ENCODE measurements at regions not wholly inside any gene's neighbourhood (a gene's known extent, or its start where the extent isn't known, plus 50 kb on each side); places are given as distances from the start of the nearest gene placed in this dataset.

DNA sequence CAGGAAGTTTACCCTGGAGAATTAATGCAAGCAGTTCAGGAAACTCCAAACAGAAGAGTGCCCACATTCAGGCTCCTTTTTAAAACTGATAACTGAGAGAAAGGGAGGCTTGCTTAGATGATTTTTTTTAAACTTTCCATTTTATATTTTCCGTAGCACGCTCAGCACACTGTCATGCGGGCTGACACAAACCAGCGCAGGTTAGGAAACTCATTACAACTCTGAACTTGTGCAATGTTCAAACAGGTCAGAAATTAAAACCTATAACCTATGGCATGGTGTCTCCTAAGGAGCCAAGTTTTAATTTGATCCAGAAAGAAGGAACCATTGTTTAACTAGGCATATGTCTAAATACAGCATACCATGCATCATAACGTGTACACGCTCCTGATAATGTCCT, 117.7 kb upstream of the SMIM21 start:
- Histone ChIP-seq H3K27ac (ENCODE audit: low read depth in 1 of 2, low read length in 2 of 2) (no peak overlapping the region), H3K9me3 (ENCODE audit: control insufficient read depth in 1 of 2, insufficient read depth in 1 of 2, low read length in 2 of 2) (peaks cover 0 to 4% of the 10 kb centered on the region in 2 experiments), H3K36me3 (ENCODE audit: insufficient read depth, low read length) (no peaks in the 10 kb centered on the region), H3K4me1 (ENCODE audit: insufficient read depth, low read length) (no peaks in the 10 kb centered on the region), H3K4me3 (ENCODE audit: low read length) (no peak overlapping the region), H3K27me3 (ENCODE audit: control insufficient read depth in 1 of 2, insufficient read depth in 2 of 2, low read length in 2 of 2) (no peaks in the 10 kb centered on the region)
- no peak for ATAC-seq (ENCODE audit: poor library complexity)
- TF ChIP-seq, protein P1, sequence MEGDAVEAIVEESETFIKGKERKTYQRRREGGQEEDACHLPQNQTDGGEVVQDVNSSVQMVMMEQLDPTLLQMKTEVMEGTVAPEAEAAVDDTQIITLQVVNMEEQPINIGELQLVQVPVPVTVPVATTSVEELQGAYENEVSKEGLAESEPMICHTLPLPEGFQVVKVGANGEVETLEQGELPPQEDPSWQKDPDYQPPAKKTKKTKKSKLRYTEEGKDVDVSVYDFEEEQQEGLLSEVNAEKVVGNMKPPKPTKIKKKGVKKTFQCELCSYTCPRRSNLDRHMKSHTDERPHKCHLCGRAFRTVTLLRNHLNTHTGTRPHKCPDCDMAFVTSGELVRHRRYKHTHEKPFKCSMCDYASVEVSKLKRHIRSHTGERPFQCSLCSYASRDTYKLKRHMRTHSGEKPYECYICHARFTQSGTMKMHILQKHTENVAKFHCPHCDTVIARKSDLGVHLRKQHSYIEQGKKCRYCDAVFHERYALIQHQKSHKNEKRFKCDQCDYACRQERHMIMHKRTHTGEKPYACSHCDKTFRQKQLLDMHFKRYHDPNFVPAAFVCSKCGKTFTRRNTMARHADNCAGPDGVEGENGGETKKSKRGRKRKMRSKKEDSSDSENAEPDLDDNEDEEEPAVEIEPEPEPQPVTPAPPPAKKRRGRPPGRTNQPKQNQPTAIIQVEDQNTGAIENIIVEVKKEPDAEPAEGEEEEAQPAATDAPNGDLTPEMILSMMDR (IDR thresholded peaks at IDR 0.05) = no peak
- Mint-ChIP-seq H3K4me1 (ENCODE audit: low read depth) (no peaks in the 10 kb centered on the region), H3K27ac (no peak overlapping the region), H3K9me3 (no peaks in the 10 kb centered on the region), H3K36me3 (ENCODE audit: low read depth) (no peaks in the 10 kb centered on the region), H3K27me3 (peaks cover 46% of the 10 kb centered on the region), H3K4me3 (no peak overlapping the region)
- DNase-seq = no peak
- ChIA-PET POLR2A (no interaction called here), CTCF (no interaction called here)
- intact Hi-C loops (cut with DNase I, micrococcal nuclease) = no loop called here

DNA sequence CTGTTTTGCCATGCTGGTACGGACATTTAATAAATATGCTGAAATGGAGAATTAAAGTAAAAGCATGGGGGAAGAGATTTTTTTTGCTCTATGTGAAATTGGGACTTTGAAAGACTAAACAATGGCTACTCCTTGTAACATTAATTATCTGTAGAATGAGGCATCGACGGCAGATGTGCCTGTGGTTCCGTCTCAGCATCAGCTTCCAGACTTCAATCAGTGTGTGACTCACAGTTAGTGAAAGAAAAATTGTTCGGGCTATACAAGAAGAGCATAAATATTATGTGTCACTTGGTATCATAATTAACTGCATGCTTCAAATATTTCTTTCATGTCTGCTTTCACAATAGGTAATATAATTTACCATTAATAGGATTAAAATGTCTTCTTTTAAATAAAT, 117.0 kb upstream of the SMIM21 start:
- TF ChIP-seq, protein P1 (IDR thresholded peaks at IDR 0.05) = no peak
- Histone ChIP-seq H3K9me3 (ENCODE audit: control insufficient read depth in 1 of 2, insufficient read depth in 1 of 2, low read length in 2 of 2) (peaks cover 0 to 4% of the 10 kb centered on the region in 2 experiments), H3K36me3 (ENCODE audit: insufficient read depth, low read length) (no peaks in the 10 kb centered on the region), H3K4me1 (ENCODE audit: insufficient read depth, low read length) (no peaks in the 10 kb centered on the region), H3K27me3 (ENCODE audit: control insufficient read depth in 1 of 2, insufficient read depth in 2 of 2, low read length in 2 of 2) (no peaks in the 10 kb centered on the region), H3K4me3 (ENCODE audit: low read length) (no peak overlapping the region), H3K27ac (ENCODE audit: low read depth in 1 of 2, low read length in 2 of 2) (no peak overlapping the region)
- Mint-ChIP-seq H3K27ac (no peak overlapping the region), H3K9me3 (no peaks in the 10 kb centered on the region), H3K4me3 (no peak overlapping the region), H3K27me3 (peaks cover 39% of the 10 kb centered on the region), H3K4me1 (ENCODE audit: low read depth) (no peaks in the 10 kb centered on the region), H3K36me3 (ENCODE audit: low read depth) (no peaks in the 10 kb centered on the region)
- intact Hi-C loops (cut with DNase I, micrococcal nuclease) = no loop called here
- CTCF ChIA-PET = no interaction called here
- DNase-seq = no peak
- POLR2A ChIA-PET = no interaction called here
- ATAC-seq (ENCODE audit: poor library complexity) = no peak

DNA sequence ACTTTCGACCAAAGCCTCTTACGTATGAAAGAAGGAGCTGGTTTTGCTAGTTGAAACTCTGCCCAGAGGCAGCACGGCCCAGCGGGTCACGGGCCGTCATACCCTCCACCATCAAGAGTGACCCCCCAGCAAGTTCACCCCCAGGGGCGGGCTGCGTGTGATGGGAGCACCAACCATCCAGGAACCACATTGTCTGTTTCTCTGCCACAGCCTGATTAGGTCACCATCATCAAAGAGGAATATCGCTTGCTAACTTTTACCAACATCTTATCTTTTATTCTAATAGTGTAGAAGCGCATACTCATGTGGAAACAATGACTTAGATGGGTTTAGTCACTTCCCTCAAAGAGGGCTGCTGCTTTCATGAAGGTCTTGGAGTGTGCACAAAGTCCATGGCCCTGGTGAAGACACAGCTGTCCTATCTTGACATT, 116.6 kb upstream of the SMIM21 start:
- CTCF ChIA-PET = no interaction called here
- Histone ChIP-seq H3K4me1 (ENCODE audit: insufficient read depth, low read length) (no peaks in the 10 kb centered on the region), H3K9me3 (ENCODE audit: control insufficient read depth in 1 of 2, insufficient read depth in 1 of 2, low read length in 2 of 2) (peaks cover 0 to 4% of the 10 kb centered on the region in 2 experiments), H3K27me3 (ENCODE audit: control insufficient read depth in 1 of 2, insufficient read depth in 2 of 2, low read length in 2 of 2) (no peaks in the 10 kb centered on the region), H3K36me3 (ENCODE audit: insufficient read depth, low read length) (no peaks in the 10 kb centered on the region), H3K27ac (ENCODE audit: low read depth in 1 of 2, low read length in 2 of 2) (no peak overlapping the region), H3K4me3 (ENCODE audit: low read length) (no peak overlapping the region)
- Mint-ChIP-seq H3K4me1 (ENCODE audit: low read depth) (no peaks in the 10 kb centered on the region), H3K36me3 (ENCODE audit: low read depth) (no peaks in the 10 kb centered on the region), H3K9me3 (no peaks in the 10 kb centered on the region), H3K27me3 (peaks cover 38% of the 10 kb centered on the region), H3K27ac (no peak overlapping the region), H3K4me3 (no peak overlapping the region)
- POLR2A ChIA-PET = no interaction called here
- intact Hi-C loops (cut with DNase I, micrococcal nuclease) = no loop called here
- TF ChIP-seq, protein P1 (IDR thresholded peaks at IDR 0.05) = no peak
- DNase-seq = no peak
- ATAC-seq (ENCODE audit: poor library complexity) = no peak
